Neural cell (in vitro differentiated cells): ENCODE measurements at regions not wholly inside any gene's neighbourhood (a gene's known extent, or its start where the extent isn't known, plus 50 kb on each side); places are given as distances from the start of the nearest gene placed in this dataset.

Experiments
- H2AFZ ChIP-seq: fragments of 200-600, 300-800 bp; sonication (generic), shearing (Covaris generic); 2 replicates; pipeline ENCODE4 v1.6.0; 2014; ENCODE audit warnings: low read depth, mild to moderate bottlenecking, antibody characterized with exemption, low read length, moderate library complexity
- H3F3A ChIP-seq: fragments of 200-600 bp; shearing (Covaris generic); 2 replicates; pipeline ENCODE4 v1.6.1; 2016; ENCODE audit warnings: mild to moderate bottlenecking, moderate library complexity, mixed read lengths, antibody characterized with exemption, low read length; ENCODE audit not compliant: insufficient read depth, poor library complexity, severe bottlenecking
- H3K27ac ChIP-seq: fragments of 200-600, 300-800 bp; sonication (generic), shearing (Covaris generic); 2 replicates; pipeline ENCODE4 v1.5.1; 2014; ENCODE audit warnings: mild to moderate bottlenecking, low read length, moderate library complexity
- H3K27me3 ChIP-seq: fragments of 300-800, 200-600 bp; sonication (generic), shearing (Covaris generic); 2 replicates; pipeline ENCODE4 v1.6.0; 2014; ENCODE audit warnings: mild to moderate bottlenecking, low read depth, low read length, moderate library complexity; ENCODE audit not compliant: insufficient read depth
- H3K36me3 ChIP-seq: fragments of 300-800, 200-600 bp; sonication (generic), shearing (Covaris generic); 2 replicates; pipeline ENCODE4 v1.5.1; 2014; ENCODE audit warnings: mild to moderate bottlenecking, antibody characterized with exemption, low read length, moderate library complexity; ENCODE audit not compliant: insufficient read depth
- H3K4me2 ChIP-seq: fragments of 300-800, 200-600 bp; sonication (generic), shearing (Covaris generic); 2 replicates; pipeline ENCODE4 v1.6.0; 2014; ENCODE audit warnings: mild to moderate bottlenecking, low read length
- H3K4me3 ChIP-seq: fragments of 300-800, 200-600 bp; sonication (generic), shearing (Covaris generic); 2 replicates; pipeline ENCODE4 v1.5.1; 2014; ENCODE audit warnings: mild to moderate bottlenecking, low read length, moderate library complexity
- H3K79me2 ChIP-seq: fragments of 200-600 bp; shearing (Covaris generic); replicated peaks from 2 replicates; pipeline ENCODE4 v1.6.0; 2014; ENCODE audit warnings: mild to moderate bottlenecking, low read length, moderate library complexity; ENCODE audit not compliant: insufficient read depth
- H3K9ac ChIP-seq: fragments of 300-800, 200-600 bp; sonication (generic), shearing (Covaris generic); 2 replicates; pipeline ENCODE4 v1.6.1; 2016; ENCODE audit warnings: mild to moderate bottlenecking, low read length, mixed read lengths
- H3K9me2 ChIP-seq: fragments of 200-600 bp; shearing (Covaris generic); 2 replicates; pipeline ENCODE4 v1.6.1; 2016; ENCODE audit warnings: mild to moderate bottlenecking, low read length, mixed read lengths; ENCODE audit not compliant: insufficient read depth
- H3K9me3 ChIP-seq: fragments of 200-600, 300-800 bp; sonication (generic), shearing (Covaris generic); 2 replicates; pipeline ENCODE4 v1.6.1; 2016; ENCODE audit warnings: mild to moderate bottlenecking, mixed run types, low read length, moderate library complexity, mixed read lengths
- H4K20me1 ChIP-seq: fragments of 200-600 bp; shearing (Covaris generic); 2 replicates; pipeline ENCODE4 v1.6.1; 2016; ENCODE audit warnings: mild to moderate bottlenecking, mixed run types; ENCODE audit not compliant: insufficient read depth
- CTCF ChIP-seq: fragments of 450-650 bp; IDR thresholded peaks from 2 replicates; pipeline ENCODE4 v1.5.1; 2014; ENCODE audit warnings: antibody characterized with exemption, mild to moderate bottlenecking, moderate library complexity; ENCODE audit not compliant: poor library complexity, severe bottlenecking
- EP300 ChIP-seq: fragments of 450-650 bp; conservative IDR thresholded peaks from 2 replicates; pipeline ENCODE4 v1.6.1; 2014; ENCODE audit warnings: antibody characterized with exemption, mild to moderate bottlenecking, moderate library complexity; ENCODE audit not compliant: poor library complexity, severe bottlenecking
- EZH2 ChIP-seq: fragments of 200-600, 300-800 bp; shearing (Covaris generic), sonication (generic); IDR thresholded peaks from 2 replicates; pipeline ENCODE4 v1.6.1; 2014; ENCODE audit warnings: antibody characterized with exemption, low read length, borderline replicate concordance, mild to moderate bottlenecking; ENCODE audit not compliant: insufficient read depth, poor library complexity, severe bottlenecking
- MXI1 ChIP-seq: fragments of 450-650 bp; conservative IDR thresholded peaks from 2 replicates; pipeline ENCODE4 v1.6.1; 2014; ENCODE audit warnings: antibody characterized with exemption, mild to moderate bottlenecking; ENCODE audit not compliant: poor library complexity, severe bottlenecking
- POLR2AphosphoS5 ChIP-seq: IDR thresholded peaks from 2 replicates; pipeline ENCODE4 v1.6.1; 2012
- RAD21 ChIP-seq: fragments of 450-650 bp; conservative IDR thresholded peaks from 2 replicates; pipeline ENCODE4 v1.6.1; 2014; ENCODE audit warnings: antibody characterized with exemption, mild to moderate bottlenecking, moderate library complexity
- SMC3 ChIP-seq: fragments of 450-650 bp; conservative IDR thresholded peaks from 2 replicates; pipeline ENCODE4 v1.6.1; 2014; ENCODE audit warnings: antibody characterized with exemption, mild to moderate bottlenecking, moderate library complexity; ENCODE audit not compliant: poor library complexity
- TAF1 ChIP-seq: IDR thresholded peaks from 2 replicates; pipeline ENCODE4 v1.6.1; 2012; ENCODE audit warnings: low read depth
- TF ChIP-seq, protein P1 (sequence below): IDR thresholded peaks from 2 replicates; pipeline ENCODE4 v1.6.1; 2012; ENCODE audit warnings: borderline replicate concordance

DNA sequence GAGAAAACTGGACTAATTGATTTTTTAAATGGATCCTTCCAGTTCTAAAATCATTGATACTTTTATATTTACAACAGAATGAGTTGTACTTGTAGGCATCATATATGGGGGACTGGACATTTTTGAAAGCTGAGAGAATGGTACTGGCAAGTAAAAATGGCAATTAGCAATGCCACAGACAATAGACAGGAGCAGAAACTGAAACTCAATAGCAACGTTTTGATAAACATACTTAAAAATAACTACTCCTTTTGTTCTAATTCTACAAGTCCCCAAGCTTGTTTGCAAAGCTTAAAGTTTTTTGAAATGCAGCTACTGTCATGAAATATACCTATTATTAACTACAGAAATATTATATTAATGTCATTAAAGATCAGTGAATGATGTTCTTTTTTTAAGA, 52.8 kb upstream of the FBXL7 start:
- H3K9me2 ChIP-seq = no peaks in the 10 kb centered on the region
- H2AFZ ChIP-seq = no peak overlapping the region
- H3K9me3 ChIP-seq = no peaks in the 10 kb centered on the region
- H3K9ac ChIP-seq = no peak overlapping the region
- H3K79me2 ChIP-seq = no peaks in the 10 kb centered on the region
- H4K20me1 ChIP-seq = no peaks in the 10 kb centered on the region
- H3F3A ChIP-seq = no peaks in the 10 kb centered on the region
- H3K36me3 ChIP-seq = no peaks in the 10 kb centered on the region
- no peak overlapping the region for H3K27ac ChIP-seq
- no peak overlapping the region for H3K4me3 ChIP-seq
- TF ChIP-seq EZH2 (no peak), TAF1 (no peak), EP300 (no peak), POLR2AphosphoS5 (no peak), SMC3 (no peak), MXI1 (no peak), CTCF (no peak), RAD21 (no peak)
- TF ChIP-seq, protein P1, sequence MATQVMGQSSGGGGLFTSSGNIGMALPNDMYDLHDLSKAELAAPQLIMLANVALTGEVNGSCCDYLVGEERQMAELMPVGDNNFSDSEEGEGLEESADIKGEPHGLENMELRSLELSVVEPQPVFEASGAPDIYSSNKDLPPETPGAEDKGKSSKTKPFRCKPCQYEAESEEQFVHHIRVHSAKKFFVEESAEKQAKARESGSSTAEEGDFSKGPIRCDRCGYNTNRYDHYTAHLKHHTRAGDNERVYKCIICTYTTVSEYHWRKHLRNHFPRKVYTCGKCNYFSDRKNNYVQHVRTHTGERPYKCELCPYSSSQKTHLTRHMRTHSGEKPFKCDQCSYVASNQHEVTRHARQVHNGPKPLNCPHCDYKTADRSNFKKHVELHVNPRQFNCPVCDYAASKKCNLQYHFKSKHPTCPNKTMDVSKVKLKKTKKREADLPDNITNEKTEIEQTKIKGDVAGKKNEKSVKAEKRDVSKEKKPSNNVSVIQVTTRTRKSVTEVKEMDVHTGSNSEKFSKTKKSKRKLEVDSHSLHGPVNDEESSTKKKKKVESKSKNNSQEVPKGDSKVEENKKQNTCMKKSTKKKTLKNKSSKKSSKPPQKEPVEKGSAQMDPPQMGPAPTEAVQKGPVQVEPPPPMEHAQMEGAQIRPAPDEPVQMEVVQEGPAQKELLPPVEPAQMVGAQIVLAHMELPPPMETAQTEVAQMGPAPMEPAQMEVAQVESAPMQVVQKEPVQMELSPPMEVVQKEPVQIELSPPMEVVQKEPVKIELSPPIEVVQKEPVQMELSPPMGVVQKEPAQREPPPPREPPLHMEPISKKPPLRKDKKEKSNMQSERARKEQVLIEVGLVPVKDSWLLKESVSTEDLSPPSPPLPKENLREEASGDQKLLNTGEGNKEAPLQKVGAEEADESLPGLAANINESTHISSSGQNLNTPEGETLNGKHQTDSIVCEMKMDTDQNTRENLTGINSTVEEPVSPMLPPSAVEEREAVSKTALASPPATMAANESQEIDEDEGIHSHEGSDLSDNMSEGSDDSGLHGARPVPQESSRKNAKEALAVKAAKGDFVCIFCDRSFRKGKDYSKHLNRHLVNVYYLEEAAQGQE = no peak
- H3K4me2 ChIP-seq = no peak overlapping the region
- no peaks in the 10 kb centered on the region for H3K27me3 ChIP-seq

DNA sequence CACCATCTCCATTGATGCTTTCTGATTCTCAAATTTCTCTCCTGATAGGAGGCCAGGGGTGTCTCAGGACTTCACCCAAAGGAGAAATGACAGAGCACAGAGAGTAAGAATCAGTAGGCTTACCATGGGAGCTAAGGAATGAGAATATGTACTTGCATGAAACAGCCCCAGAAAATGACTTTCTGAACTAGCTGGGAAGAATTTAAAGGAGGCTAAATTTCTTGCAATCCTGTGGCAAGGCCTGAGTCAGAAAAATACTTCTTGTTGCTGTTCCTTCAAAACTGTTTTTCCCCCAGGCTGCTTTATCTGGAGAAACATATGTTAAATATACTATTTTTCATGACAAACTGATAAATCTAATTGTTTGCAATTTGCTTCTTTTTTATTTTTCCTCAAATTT, 53.4 kb upstream of the FBXL7 start:
- H3K27ac ChIP-seq = no peak overlapping the region
- TF ChIP-seq POLR2AphosphoS5 (no peak), SMC3 (no peak), RAD21 (no peak), CTCF (no peak), EP300 (no peak), TAF1 (no peak), EZH2 (no peak), MXI1 (no peak)
- TF ChIP-seq, protein P1 = no peak

More for the DNA sequence above, 53.4 kb upstream of the FBXL7 start:
- Histone ChIP-seq H2AFZ (no peak overlapping the region), H4K20me1 (no peaks in the 10 kb centered on the region), H3K79me2 (no peaks in the 10 kb centered on the region), H3K27me3 (no peaks in the 10 kb centered on the region), H3K4me3 (no peak overlapping the region), H3F3A (no peaks in the 10 kb centered on the region), H3K36me3 (no peaks in the 10 kb centered on the region), H3K4me2 (no peak overlapping the region), H3K9me3 (no peaks in the 10 kb centered on the region), H3K9ac (no peak overlapping the region), H3K9me2 (no peaks in the 10 kb centered on the region)
